AG04450 (cell line): ENCODE measurements at regions not wholly inside any gene's neighbourhood (a gene's known extent, or its start where the extent isn't known, plus 50 kb on each side); places are given as distances from the start of the nearest gene placed in this dataset.

Source experiments
- CTCF ChIA-PET: fragments of 300-600, 350-600 bp; formaldehyde crosslinking; extraction: SDS; loops from one replicate; lab custom pipeline; 2022; ENCODE audit warnings: antibody characterized with exemption, inconsistent platforms; lab: Charles Lee
- POLR2A ChIA-PET: fragments of 350-600 bp; formaldehyde crosslinking; extraction: SDS; loops from one replicate; lab custom pipeline; 2021; ENCODE audit warnings: antibody characterized with exemption, inconsistent platforms; lab: Yijun Ruan, JAX
- DNase-seq: peaks from one replicate; pipeline ENCODE4 v3.0.0-alpha.2; 2011; ENCODE audit warnings: low read depth, low spot score
- H3K27ac ChIP-seq: one replicate; pipeline ENCODE4 v1.5.1; 2012; ENCODE audit warnings: low read depth, low read length, control low read depth
- H3K27me3 ChIP-seq: one replicate; pipeline ENCODE4 v1.6.0; 2012; ENCODE audit warnings: low read length; ENCODE audit not compliant: control insufficient read depth, insufficient read depth
- H3K4me3 ChIP-seq: 2 replicates; pipeline ENCODE4 v1.5.1; 2011; ENCODE audit warnings: mild to moderate bottlenecking, low read depth, low read length, control low read depth
- H3K9me3 ChIP-seq: 2 replicates; pipeline ENCODE4 v1.5.1; 2012; ENCODE audit warnings: low read length; ENCODE audit not compliant: control insufficient read depth, insufficient read depth
- CTCF ChIP-seq: IDR thresholded peaks from 2 replicates; pipeline ENCODE4 v1.5.1; 2011; ENCODE audit warnings: low read depth, low read length, control low read depth, inconsistent platforms

GRCh38 chr10:42454313-42454712 lies 184.1 kb downstream of the ZNF33B start:
- H3K4me3 ChIP-seq: no peak overlapping the region
- no peak overlapping the region for H3K27ac ChIP-seq
- TF ChIP-seq CTCF: no peak
- POLR2A ChIA-PET: no interaction called here
- H3K27me3 ChIP-seq: no peaks in the 10 kb centered on the region
- H3K9me3 ChIP-seq: peaks cover 13% of the 10 kb centered on the region
- CTCF ChIA-PET: no interaction called here
- no peak for DNase-seq

GRCh38 chr10:42431095-42431494 lies 207.3 kb downstream of the ZNF33B start:
- Histone ChIP-seq H3K4me3 (no peak overlapping the region), H3K27ac (no peak overlapping the region), H3K27me3 (no peaks in the 10 kb centered on the region), H3K9me3 (no peaks in the 10 kb centered on the region)
- TF ChIP-seq CTCF: no peak
- no peak for DNase-seq
- CTCF ChIA-PET: no interaction called here
- POLR2A ChIA-PET: no interaction called here

- DNase-seq: no peak
- TF ChIP-seq CTCF: peak; percentile 23; the same call in 1 of the 2 replicates
- CTCF ChIA-PET: interaction anchor here (0.5 kb wide), 1 partner anchor 31 kb away, joined by 3 read pairs; no protein-coding TSS in a partner anchor
- Histone ChIP-seq H3K4me3 (no peak overlapping the region), H3K27me3 (no peaks in the 10 kb centered on the region), H3K27ac (no peak overlapping the region), H3K9me3 (no peaks in the 10 kb centered on the region)
- POLR2A ChIA-PET: no interaction called here
Observed at GRCh38 chr10:42428534-42428933, 209.8 kb downstream of the ZNF33B start.

- POLR2A ChIA-PET: no interaction called here
- H3K4me3 ChIP-seq: no peak overlapping the region
- no peaks in the 10 kb centered on the region for H3K27me3 ChIP-seq
- CTCF ChIA-PET: no interaction called here
- peaks cover 18% of the 10 kb centered on the region for H3K9me3 ChIP-seq
- no peak overlapping the region for H3K27ac ChIP-seq
- DNase-seq: no peak
- no peak for TF ChIP-seq CTCF
Observed at GRCh38 chr10:42422911-42423310, 215.5 kb downstream of the ZNF33B start.

GRCh38 chr10:42421812-42422211 lies 216.6 kb downstream of the ZNF33B start:
- Histone ChIP-seq H3K4me3 (no peak overlapping the region), H3K27me3 (no peaks in the 10 kb centered on the region), H3K9me3 (peaks cover 20% of the 10 kb centered on the region), H3K27ac (no peak overlapping the region)
- ChIA-PET POLR2A (no interaction called here), CTCF (no interaction called here)
- no peak for TF ChIP-seq CTCF
- DNase-seq: no peak
